C4-2B (cell line): ENCODE measurements at regions not wholly inside any gene's neighbourhood (a gene's known extent, or its start where the extent isn't known, plus 50 kb on each side); places are given as distances from the start of the nearest gene placed in this dataset.

Experiments
- H3K27ac ChIP-seq: fragments of 450-650 bp; 2 replicates; pipeline ENCODE4 v1.5.1; 2017
- ZFX ChIP-seq: fragments of 450-650 bp; IDR thresholded peaks from 2 replicates; pipeline ENCODE4 v1.6.1; 2017
- TF ChIP-seq, protein P1 (sequence below): fragments of 450-650 bp; conservative IDR thresholded peaks from 2 replicates; pipeline ENCODE4 v1.5.1; 2017; ENCODE audit warnings: mild to moderate bottlenecking

DNA sequence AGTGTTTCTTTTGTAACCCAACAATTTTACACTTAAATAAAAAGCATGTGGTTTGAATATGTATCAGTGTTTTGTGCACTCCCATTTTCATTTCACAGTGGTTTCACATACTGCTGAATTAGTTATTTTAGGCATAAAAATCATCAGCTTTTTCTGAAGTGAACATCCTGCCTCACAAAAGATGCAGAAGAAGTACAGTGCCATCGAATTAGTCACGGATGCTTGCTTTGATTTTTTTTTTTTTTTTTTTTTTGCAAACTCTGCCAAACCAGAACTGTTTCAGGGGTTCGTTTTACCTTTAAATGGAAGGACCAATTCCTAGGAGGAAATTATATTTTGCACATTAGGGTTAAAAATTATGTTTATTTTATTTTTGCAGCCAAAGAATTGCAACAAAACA is 158.6 kb downstream of the RPS12 start:
- no peak overlapping the region for H3K27ac ChIP-seq
- TF ChIP-seq, protein P1, sequence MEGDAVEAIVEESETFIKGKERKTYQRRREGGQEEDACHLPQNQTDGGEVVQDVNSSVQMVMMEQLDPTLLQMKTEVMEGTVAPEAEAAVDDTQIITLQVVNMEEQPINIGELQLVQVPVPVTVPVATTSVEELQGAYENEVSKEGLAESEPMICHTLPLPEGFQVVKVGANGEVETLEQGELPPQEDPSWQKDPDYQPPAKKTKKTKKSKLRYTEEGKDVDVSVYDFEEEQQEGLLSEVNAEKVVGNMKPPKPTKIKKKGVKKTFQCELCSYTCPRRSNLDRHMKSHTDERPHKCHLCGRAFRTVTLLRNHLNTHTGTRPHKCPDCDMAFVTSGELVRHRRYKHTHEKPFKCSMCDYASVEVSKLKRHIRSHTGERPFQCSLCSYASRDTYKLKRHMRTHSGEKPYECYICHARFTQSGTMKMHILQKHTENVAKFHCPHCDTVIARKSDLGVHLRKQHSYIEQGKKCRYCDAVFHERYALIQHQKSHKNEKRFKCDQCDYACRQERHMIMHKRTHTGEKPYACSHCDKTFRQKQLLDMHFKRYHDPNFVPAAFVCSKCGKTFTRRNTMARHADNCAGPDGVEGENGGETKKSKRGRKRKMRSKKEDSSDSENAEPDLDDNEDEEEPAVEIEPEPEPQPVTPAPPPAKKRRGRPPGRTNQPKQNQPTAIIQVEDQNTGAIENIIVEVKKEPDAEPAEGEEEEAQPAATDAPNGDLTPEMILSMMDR = no peak
- no peak for TF ChIP-seq ZFX

DNA sequence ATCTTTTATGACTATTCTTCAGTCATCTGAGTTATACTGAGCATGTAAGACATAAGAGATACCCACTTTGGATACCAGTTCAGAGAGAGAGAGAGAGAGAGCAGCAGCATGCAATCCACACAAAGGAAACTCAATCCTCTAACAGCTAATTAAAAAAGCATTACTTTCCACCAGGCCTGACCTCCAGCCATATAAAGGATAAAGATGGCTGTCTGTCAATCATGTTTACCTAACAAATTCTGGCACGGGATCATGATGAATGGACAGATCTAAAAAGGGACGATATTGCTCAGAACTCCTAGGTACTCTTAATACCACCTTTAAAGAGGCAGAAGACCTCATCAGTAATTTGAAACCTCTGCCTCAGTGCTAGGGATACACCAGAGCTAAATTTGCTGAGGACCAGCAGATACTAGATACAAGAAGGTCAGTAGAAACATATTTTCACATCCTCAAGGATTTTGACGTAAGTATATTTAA is 159.2 kb downstream of the RPS12 start:
- H3K27ac ChIP-seq = no peak overlapping the region

DNA sequence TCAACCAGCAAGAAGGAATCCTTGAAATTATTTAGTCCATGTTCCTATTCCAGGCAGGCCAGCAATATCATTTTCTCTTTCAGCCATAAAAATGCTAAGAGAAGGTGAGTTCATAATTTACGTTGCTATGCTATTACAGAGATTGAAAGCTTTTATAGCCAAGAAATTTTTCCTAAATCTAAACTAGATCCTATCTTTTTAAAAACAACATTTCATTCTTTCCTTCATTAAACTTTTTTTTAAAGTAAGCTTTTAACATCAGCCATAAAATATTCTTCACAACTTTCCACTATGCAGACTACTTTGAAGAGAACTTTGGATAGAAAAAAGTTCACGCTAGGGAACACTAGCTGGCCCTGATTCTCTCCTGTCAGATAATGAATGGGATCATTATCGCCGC is 159.8 kb downstream of the RPS12 start:
- H3K27ac ChIP-seq = no peak overlapping the region
- TF ChIP-seq ZFX = no peak
- TF ChIP-seq, protein P1 = no peak

More for the DNA sequence above, 159.2 kb downstream of the RPS12 start:
- no peak for TF ChIP-seq ZFX
- TF ChIP-seq, protein P1 = no peak

DNA sequence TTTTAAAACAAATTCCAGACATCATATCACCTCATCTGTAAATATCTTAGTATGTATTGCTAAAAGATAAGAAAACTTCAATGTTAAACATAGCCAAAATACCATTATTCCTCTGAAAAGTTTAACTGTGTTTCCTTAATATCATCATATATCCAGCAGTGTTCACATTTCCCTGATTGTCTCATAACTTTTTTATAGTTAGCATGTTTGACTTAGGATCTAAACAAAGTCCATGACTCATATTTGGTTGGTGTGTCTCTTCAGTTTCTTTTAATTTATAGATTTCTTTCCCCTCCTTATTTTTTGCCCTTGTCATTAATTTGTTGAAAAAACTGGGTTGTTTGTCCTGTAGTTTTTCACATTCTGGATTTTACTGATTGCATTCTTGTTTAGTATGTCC is 163.0 kb downstream of the RPS12 start:
- no peak for TF ChIP-seq ZFX
- TF ChIP-seq, protein P1 = no peak
- H3K27ac ChIP-seq = no peak overlapping the region

DNA sequence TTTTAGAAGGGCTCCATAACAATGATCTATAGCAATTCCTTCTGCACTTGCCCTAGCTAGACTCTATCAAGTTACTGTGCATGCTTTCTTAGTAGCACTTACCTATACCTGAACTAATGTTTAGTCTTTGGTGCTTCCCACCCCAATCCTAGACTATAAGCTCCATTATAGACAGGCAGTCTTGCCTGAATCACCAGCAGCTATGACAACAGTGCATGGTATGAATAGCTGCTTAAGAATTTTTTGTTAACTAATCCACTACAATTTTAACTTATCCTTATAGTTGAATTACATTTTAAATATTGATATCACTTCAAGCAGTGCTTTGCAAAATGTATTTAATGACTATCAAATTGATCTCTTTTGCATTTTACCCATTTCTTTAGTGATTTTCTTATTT is 164.3 kb downstream of the RPS12 start:
- TF ChIP-seq, protein P1 = no peak
- TF ChIP-seq ZFX = no peak
- no peak overlapping the region for H3K27ac ChIP-seq

DNA sequence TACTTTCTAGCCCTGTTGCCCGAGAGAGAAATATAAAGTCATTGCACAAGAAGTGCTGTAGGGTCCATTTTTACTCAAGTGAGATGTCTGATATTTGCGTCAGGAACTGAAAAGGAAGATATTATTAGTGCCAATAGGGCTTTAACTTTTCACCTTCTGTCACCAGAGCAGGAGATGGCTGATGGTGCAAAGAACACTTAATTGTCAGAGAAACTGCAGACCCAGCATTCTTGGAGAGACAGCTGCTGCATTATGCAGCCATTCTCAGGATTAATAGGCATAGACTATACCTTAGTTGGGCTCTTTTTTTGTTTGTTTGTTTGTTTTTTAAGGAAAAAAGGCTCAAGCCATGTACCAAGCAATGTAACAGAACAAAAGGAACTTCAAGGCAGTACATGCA is 179.4 kb downstream of the RPS12 start:
- TF ChIP-seq, protein P1 = no peak
- no peak for TF ChIP-seq ZFX
- H3K27ac ChIP-seq = no peak overlapping the region

DNA sequence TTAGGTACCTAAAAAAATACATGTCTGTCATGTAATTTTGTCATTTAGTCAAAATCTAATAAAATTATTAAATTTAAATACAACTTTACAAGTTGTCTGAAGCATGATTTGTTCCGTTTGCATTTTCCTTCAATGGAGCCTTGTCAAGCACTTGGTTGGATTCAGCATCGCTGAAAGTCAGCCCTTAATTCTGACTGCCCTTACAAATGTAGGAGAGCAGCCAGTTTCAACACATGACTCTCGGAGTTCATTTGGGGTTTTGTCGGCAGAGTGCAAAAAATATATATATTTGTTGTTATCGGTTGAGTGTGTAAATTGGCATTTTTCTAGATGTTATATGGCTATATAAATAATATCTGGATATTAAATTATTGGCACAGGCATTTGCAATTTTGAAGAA is 180.6 kb downstream of the RPS12 start:
- H3K27ac ChIP-seq = no peak overlapping the region
- TF ChIP-seq, protein P1 = no peak
